Stromal cell of bone marrow (primary cell): ENCODE measurements at regions not wholly inside any gene's neighbourhood (a gene's known extent, or its start where the extent isn't known, plus 50 kb on each side); places are given as distances from the start of the nearest gene placed in this dataset.

Source experiments
- DNase-seq: peaks from one replicate; pipeline ENCODE4 v3.0.0-alpha.2; 2012; ENCODE audit warnings: low read depth

DNA sequence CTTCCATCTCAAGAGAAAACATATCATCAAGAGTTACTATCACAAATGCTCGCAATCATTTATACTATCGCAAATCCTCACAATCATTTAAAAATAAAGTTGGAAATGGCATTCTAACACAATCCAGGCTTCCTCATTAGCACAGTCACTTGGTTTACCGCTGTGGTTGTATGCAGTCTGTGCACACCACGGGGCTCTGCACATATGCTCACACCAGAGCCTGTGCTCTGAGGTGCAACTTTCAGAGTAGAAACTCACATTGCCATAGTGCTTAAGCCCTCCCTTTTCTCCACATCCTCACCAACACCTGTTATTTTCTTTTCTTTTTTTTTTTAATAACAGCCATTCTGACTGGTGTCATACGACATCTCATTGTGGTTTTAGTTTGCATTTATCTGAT is 235.6 kb upstream of the KLF6 start:
- no peak for DNase-seq

GRCh38 chr10:4018054-4018511 is 233.1 kb upstream of the KLF6 start:
- DNase-seq, result peak; percentile 40

GRCh38 chr10:4017336-4017735 is 232.3 kb upstream of the KLF6 start:
- no peak for DNase-seq

- no peak for DNase-seq
These were observed 231.3 kb upstream of the KLF6 start for GRCh38 chr10:4016214-4016740.

DNA sequence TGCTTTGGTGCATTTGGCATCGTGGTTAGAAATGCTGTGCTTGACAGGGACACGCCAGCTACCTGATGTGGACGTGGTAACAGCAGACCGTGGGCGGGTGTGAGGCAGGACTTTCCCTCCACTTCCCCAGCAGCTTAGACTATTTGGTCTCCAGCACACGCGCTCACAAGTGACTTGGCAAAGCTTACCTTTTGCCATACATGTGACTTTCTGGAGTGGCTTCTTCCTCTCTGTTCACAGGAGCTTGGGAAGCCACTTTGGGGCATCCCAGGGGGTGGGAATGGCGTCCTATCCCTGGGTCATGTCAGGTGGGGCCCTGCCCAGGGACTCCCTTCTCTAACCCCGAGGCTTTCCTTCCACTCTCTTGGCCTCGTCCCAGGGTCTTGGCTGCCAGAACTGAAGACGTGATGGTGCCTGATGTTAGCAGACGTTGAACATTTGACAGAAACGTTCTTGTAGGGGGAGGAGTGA is 228.7 kb upstream of the KLF6 start:
- no peak for DNase-seq

GRCh38 chr10:4012848-4013247 is 227.8 kb upstream of the KLF6 start:
- DNase-seq, result no peak

- DNase-seq, result no peak
These were observed 226.3 kb upstream of the KLF6 start for GRCh38 chr10:4011136-4011812.

DNA sequence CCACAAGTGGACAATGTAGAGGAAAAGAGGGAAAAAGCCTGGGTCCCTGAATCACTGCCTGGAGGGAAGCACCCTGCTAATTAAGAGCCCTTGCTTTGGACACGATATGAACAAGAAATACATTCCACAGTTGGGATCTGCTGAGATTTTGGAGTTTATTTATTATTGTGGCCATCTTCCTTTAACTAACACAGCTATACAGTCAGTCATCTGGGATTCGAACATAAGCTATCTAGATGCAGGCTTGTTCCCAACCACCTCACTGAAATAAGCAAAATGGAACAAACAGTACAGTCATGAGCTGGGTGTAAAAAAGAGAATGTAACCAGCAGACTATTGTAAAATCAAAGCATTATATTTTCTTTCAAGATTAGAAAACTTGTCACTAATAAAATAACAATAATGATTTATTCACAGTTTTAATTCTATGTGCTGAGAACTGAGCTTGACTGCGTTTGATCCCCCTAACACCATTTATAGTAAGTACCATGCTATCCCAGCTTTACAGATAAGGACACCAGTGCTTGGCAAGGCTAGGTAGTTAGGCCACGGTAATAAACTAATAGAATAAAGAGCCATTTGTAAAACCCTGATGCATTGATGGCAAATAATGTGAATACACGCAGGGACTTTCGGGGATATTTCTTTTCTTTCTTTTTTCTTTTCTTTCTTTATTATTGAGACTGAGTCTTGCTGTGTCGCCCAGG is 223.8 kb upstream of the KLF6 start:
- no peak for DNase-seq

DNA sequence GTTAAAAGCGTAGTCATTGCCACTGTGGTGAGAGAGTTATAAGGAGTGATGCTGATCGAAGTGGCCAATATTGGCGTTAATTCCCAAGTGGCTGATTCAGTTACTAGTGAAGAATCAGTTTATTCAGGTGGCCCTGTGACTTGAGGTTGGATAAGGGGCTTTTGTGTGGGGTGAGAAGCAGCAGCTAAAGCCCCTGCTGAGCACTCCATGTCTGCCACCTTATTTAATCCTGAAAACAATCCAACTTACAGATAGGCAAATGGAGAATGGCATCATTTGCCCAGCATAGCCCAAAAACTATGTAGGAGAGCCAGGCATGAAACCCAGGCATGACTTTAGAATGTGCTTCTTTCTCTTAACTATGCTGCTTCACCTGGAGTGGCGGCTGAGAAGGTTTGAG is 222.8 kb upstream of the KLF6 start:
- no peak for DNase-seq

GRCh38 chr10:4006858-4007257 is 221.8 kb upstream of the KLF6 start:
- no peak for DNase-seq

DNA sequence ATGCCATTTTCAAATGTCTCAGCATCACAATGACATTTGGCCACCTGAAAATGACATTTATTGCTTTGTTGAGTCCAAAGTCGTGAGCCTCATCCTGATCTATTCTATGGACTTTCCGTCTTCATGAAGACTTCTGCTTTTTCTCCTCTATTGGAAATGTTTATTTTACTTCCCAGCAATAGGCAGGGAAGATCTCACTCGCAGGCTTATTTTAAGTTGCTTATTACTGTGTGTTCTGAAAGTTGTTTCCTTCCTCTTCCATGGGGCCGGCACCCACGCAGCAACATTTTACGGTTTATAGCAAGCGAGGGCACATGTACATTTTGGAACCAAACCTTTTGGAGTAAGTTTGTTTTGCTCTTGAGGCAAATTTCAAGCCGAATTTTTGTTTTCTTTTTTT is 221.0 kb upstream of the KLF6 start:
- DNase-seq, result no peak

DNA sequence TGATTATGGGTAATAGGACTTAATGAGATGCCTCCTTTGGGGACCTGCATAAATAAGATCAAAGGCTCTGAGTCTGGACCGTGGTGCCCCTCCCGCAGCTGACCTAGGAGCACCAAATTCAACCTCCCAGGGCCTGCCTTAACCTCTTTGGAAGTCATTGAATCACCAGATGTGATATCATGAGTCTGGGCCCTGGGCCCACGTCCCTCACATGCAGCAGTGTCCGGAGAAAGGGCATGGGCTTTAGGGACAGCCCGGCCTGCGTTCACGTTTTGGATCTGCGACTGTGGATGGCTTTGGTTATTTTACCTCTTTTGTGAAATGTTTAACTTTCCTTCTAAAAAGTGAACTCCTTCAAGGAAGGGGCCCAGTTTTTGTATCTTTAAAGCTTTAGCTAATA is 220.0 kb upstream of the KLF6 start:
- DNase-seq, result no peak

- no peak for DNase-seq
These were observed 219.1 kb upstream of the KLF6 start for GRCh38 chr10:4004144-4004543.

- no peak for DNase-seq
These were observed 218.5 kb upstream of the KLF6 start for GRCh38 chr10:4003348-4003973.

DNA sequence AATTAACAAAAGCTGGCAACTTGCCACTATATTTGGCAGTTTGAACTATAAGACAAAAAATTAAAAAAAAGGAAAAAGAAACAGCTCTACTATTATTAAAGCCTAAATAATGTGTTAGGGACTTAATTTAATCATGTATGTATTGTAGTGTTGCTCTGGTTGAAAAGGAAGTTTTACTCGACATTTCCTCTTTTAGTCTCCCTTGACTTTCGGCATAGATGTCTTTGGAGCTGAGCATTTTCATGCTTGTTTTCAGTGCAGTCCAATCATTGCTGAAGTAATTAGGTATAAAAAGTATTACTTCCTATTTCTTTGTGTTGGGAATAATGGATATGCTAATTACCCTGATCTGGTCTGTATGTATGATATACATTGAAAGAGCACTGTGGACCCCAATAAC is 216.8 kb upstream of the KLF6 start:
- no peak for DNase-seq

DNA sequence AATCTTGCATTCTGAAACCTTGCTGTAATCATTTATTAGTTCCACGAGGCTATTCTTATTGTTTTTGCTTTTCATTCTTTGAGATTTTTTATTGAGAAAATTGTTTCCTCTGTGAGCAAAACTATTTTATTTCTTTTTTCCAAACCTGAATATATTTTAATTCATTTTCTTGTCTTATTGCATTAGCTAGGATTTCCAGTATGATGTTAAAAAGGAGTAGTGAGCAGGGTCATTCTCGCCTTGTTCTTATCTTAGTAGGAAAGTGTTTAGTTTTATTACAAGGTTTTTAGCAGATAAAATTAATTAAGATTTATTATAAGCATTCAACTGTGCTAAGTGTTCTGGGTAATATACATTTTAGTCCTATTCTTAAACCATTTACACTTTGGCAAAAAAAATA is 214.6 kb upstream of the KLF6 start:
- no peak for DNase-seq

GRCh38 chr10:3996697-3997096 is 211.7 kb upstream of the KLF6 start:
- DNase-seq, result no peak

- DNase-seq, result peak; percentile 26
These were observed 210.5 kb upstream of the KLF6 start for GRCh38 chr10:3995302-3996210.

GRCh38 chr10:3992382-3993178 is 207.6 kb upstream of the KLF6 start:
- DNase-seq, result no peak

GRCh38 chr10:3990307-3990706 is 205.3 kb upstream of the KLF6 start:
- no peak for DNase-seq
